IPS-NIHi7 (cell line): ENCODE measurements at regions not wholly inside any gene's neighbourhood (a gene's known extent, or its start where the extent isn't known, plus 50 kb on each side); places are given as distances from the start of the nearest gene placed in this dataset.
A peak's percentile ranks its signal among the peaks of the same experiment; 100 is the strongest.

Source experiments
- DNase-seq: peaks from one replicate; pipeline ENCODE4 v3.0.0; 2012; ENCODE audit warnings: mixed read lengths; ENCODE audit errors: extremely low spot score

DNA sequence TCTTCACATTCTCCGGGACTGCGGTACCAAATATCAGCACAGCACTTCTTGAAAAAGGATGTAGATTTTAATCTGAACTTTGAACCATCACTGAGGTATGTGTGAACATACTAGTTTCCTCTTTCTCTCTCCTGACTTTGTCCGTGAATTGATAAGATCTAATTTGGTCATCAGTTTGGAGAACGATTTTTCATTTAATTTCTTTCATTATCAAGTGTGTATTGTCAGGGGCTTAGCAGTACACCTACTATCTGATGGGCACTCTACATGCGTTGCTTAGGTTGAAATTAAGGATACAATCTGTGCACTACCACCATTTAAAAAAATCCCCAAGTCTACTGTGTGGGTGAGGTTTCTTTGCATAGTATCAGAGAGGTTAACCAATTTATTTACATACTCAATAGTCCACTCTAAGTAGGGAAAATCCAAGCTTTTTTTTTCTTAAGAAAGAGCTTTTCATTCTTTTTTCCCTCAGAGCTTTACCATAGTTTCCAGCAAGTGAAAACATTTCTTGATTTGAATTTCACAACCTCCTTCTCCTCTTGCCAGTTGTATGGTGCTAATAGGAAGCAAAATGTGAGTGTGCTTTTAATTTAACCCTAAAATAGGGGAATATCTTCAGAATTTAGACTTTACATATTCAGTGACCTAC lies 105.4 kb upstream of the ESR1 start:
- no peak for DNase-seq

DNA sequence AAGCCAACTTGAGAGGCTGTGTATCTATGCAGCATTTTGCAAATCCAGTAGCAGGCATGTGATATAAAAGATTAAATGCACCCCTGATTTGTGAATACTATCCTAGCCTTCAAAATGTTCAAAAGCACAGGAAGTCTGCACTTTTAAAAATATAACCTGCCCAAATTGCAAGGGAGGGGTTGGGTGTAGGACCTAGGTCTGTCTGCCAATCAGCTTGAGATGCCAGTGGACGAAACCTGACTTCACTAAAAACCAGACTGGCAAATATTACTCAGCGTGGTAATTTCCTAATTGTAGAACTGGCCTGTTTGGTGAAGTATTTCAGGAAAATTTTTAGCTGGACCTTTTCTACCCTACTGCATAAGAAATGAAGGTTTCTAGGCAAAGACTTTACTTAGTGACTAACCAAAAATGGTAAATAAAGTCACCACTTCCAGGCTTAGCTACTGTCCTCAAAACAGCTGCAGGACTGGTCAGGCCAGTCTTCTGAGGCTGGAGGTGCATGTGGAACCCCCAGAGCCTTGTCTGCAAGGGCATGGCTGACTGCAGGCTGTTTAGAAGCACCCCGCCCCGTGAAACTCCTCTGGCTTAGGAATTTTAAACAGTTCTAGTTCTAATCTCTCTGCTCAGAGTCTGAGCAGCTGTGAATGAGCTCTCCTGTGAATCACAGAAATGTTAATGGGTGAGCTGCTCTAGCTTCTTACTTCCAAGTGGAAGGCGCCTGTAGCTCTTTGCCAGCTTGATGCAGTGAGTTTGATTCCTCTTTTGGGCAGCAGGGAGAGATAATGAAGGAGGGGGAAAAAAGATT lies 104.4 kb upstream of the ESR1 start:
- no peak for DNase-seq

DNA sequence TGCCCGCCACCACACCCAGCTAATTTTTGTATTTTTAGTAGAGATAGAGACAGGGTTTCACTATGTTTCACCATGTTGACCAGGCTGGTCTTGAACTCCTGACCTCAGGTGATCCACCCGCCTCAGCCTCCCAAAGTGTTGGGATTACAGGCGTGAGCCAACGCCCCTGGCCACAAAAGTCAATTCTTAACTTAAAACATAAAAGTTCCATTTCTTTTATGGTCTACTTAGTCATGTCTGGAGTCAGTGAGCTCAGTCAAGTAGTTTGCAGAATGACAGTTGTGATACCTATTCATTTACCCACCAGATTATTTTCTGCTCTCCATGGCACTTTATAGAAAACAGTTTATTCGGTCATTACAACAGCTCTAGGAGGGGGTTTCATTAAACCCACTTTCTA lies 103.1 kb upstream of the ESR1 start:
- DNase-seq, result no peak

DNA sequence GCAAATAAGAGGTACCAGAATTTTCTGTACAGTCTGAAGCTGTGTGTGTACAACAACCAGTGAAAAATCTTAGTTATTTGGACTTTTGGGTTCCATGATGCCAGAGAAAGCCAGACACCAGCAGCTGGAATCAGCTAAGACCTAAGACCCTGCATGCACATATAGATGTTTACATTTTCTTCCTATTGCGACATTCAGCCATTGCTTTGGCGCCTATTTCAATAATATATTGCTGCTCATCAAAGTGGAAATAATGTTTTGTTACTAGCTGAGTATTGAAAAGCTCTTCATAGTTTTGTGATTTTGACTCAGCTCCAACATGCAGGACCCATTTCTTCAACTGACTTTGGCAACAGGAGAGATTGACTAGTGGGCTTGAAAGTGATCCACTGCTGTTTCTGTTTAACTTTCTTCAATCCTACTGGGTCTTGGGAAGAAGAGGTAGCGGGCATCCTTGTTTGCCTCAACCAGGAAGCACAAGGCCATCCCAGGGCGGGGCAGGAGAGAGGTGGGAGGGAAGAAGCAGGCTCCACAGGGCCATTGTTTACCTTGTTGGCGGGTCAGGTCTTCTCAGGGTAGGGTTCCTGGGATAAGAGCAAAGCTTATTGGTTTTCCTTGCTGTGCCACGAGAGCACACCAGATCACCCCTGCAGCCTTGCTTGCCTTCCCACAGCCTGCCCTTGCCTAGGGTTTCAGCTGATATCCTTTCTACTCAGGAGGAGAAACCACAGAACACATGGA lies 101.3 kb upstream of the ESR1 start:
- DNase-seq, result no peak

DNA sequence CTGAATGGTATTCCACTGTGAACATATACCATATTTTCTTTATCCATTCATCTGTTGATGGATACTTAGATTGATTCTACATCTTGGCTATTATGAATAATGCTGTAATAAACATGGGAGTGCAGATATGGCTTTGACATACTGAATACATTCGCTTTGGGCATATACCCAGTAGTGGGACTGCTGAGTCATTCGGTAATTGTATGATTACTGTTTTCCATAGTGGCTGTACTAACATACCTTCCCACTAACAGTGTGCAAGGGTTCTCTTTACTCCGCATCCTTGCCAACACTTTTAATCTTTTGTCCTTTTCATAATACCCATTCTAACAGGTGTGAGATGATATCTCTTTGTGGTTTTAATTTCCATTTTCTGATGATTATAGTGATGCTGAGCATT lies 98.2 kb upstream of the ESR1 start:
- no peak for DNase-seq

DNA sequence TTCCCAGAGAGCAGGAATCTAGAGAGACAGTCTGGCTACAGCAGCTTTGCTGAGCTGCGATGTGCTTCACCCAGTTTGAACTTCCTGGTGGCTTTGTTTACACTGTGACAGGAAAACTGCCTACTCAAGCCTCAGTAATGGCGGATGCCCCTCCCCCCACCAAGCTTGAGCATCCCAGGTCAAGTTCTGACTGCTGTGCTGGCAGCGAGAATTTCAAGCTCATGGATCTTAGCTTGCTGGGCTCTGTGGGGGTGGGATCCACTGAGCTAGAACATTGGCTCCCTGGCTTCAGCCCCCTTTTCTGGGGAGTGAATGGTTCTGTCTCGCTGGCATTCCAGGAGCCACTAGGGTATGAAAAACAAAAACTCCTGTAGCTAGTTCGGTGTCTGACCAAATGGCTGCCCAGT lies 91.0 kb upstream of the ESR1 start:
- no peak for DNase-seq

DNA sequence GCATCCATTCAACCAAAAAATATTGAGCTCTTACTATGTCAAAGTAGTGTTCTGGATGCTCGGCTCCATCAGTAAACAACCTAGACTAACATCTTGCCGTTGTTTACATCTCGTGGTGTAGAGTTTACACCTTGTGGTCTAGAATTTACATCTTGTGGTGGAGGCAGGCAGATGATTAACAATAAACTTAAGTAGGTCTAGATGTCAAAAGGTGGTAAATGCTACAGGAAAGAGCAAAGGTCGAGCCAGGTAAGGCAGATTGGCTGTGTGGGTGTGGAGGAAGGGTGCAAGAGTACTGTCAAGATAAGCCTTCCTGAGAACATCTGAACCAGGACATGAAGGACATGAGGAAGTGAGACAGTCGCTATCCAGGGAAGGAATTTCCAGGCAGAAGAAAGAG lies 88.4 kb upstream of the ESR1 start:
- no peak for DNase-seq

DNA sequence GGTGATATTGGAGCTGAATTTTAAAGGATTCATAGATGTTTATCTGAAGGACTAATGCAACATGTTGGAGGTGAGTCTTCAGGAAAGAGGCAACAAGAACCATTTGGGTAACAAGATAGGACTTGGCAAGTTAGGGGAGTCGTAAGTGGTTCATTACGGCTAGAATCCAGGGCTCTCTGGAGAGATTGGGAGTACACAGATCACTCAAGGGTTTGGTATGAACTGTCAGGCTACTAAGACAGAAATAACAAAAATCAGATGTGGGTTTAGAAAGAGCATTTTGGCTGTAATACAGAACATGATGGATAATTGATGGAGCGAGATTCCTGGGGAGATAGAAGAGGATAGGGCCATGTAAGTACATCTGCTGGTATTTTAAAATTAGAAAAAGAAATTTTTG lies 86.3 kb upstream of the ESR1 start:
- DNase-seq, result no peak

DNA sequence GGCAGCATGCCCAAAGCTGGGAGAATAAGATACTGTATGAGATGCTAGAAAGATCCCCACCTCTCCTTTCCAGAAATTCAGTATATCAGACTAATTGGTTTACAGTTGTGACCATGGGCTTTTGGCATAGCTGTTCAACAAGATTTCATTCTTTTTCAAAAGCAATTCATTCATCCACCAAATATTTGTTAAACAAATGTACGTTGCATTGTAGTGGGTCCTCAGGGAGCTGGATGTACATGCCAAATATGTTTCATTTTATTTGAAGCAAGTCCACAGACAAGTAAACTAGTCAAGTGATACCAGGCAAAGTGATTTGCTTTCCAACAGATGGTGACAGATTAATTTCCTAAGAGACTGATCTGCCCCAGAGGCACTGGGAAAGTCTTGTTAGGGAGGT lies 85.8 kb upstream of the ESR1 start:
- DNase-seq, result no peak

DNA sequence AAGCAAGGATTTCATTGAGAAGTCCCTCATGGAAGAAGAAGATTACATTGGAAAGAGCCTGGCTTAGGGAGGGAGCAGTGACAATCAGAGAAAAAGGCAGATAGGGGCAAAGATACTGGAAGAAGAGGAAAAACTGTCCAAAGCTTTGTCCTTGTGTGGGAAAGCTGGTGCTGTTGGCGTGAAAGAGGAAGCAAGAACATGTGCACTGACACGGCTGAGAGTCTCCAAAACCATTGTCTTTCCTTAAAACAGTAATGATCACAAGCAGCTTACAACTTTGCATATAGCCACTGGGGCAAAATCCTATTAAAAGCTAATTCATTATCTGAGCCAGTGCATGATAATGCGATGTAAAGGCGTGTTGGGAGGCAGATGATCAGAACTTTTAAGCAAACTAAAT lies 85.1 kb upstream of the ESR1 start:
- DNase-seq, result no peak

DNA sequence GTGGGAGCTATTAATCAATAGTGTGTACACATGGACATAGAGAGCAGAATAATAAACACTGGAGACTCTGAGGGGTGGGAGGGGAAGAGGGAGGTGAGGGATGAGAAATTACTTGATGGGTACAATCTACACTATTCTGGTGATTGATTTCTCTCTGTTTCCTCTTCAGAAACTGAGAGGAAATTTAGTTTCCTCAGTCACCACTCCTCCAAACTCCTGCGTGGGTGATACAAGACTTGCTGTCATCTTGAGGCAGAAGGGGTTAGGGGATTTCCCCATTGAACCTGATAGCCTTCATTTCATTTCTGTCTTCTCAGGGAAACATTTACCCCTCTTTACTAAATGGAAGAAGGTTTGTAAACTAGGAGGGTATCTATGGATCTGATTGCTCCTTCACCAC lies 84.3 kb upstream of the ESR1 start:
- DNase-seq, result no peak

DNA sequence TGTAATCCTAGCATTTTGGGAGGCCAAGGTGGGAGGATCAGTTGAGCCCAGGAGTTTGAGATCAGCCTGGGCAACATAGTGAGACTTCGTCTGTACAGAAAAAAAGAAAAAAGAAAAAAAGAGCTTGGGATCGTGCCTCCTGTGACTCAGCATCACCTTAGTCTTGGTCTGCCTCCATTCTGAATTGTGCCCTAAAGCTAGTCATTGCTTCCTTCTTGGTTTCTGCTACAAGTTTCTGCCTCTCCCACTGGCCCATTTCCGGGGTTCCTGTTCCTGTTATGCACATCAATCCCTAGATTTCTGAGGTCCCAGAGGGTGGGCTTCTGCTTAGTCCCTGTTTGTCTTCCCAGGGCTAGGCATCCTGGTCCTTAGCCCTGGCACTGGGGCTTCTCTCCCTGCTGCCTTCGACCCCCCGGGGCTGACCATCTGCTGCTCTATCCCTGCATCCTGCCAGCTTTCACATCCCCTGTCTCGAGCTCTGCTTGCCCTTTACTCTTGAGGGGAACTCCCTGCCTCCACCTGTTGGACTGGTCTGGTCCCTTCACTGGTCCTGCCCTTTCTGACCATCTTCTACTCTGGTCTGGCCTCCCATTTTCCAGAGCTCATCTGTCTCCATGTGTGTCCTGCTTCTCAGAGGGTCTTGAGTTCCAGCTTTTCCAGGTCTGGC lies 77.5 kb upstream of the ESR1 start:
- DNase-seq, result no peak

DNA sequence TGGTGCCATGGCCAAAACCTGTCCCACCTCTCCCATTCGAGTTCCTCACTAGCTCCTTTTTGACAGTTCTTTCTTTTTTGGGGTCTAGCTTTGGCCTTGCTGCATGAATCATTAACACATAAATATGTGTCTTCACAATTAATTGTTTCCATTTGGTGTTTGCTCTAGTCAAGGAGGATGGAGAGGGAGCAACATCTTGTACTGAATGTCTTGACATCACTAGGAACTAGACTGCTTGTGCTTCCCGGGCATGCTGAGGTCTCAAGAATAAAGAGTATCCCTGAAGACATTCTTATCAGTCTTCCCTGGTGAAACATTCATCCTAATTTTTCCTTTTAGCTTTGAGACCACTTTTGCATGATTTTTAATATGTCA lies 77.0 kb upstream of the ESR1 start:
- DNase-seq, result no peak

DNA sequence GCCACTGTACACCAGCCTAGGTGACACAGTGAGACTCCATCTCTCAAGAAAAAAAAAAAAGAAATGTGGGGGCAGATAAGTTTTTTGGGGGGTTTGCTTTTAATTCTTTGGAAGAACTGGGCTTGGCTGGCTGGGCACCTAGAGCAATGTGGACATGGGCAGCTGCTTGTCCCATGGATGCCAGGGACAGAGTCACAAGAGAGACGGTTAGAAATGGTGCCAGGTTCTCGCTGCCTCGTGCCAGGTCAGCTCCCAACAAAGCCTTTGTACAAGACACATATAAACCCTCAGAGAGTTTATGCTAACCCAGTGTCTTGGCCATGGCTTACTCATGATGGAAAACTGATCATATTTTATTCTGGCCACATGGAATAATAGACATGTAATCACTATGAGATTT lies 76.2 kb upstream of the ESR1 start:
- DNase-seq, result no peak

DNA sequence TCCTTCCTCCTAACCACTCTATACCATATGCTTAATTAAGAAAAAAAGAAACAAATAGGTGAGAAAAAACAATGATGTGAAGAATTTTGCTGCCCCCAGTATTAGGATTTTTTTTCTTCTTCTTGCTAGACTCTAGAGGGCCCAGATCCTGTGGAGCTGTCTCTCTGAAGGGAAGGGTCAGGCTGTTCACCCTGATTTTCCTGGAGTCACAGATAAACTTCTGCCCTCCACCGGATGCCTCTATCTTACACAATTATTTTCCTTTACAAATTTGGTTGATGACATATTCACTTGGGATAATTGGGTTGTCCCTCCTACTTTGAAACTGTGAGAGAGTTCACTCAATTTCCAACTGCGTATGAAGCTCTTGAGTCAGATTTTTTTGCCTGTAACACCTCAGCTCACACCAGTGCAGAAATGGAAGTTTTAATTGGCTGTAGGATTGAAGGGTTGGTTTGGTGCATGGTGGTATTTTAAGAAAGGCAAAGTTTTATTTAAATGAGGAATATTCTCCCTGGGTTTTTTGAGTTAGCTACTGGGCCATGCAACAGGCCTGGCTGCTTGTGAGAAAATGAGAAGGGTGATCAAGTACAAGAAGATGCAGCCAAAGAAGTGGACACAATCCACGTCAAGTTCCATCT lies 73.7 kb upstream of the ESR1 start:
- no peak for DNase-seq

DNA sequence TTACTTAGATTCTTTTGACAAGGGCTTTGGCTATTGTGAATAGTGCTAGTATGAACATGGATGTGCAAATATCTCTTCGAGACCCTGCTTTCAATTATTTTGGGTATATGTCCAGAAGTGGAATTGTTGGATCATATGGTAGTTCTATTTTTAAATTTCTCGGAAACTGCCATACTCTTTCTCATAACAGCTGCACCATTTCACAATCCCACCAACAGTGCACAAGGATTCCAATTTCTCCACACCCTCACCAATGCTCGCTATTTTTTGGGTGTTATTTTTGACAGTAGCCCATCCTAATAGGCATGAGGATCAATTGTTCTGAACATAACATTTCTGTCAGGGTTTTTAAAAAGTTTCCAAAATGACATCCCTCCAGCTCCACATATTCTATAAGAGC lies 69.2 kb upstream of the ESR1 start:
- DNase-seq, result no peak

DNA sequence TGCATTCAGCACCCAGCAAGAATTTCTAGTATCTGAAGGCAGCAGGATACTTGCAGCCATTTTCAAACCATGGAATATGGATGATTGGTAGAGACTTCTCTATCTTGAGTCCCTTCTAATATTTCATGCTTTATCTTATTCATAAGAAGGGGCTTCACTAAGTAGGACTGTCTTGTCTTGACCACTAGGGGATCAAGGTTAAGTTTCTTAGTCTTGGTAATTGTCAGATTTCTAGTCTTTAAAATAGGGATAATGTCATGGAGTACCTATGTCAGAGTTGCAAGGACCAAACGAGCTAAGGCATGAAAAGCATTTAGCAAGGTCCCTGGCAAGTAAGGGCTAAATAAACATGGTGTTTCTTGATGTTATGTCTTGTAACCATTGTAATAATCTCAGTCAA lies 68.5 kb upstream of the ESR1 start:
- DNase-seq, result no peak

DNA sequence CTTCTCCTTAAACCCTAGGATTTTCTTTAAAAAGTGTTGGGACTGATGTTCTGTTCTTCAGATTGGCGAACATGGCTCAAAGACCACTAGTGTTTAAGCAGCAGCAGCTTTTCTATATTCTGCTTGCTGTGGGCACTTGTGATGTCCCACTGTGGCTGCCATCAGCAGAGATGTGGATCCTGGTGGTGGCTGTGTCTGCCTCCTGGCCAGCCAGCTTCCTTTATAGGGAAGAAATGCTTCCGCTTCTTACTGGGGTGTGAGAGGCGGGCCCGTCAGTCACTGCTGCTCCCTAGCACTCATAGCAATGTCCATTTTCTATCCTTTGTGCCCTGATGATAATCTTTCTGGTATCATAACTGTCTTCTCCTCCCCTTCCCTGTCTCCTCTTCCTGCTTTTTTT lies 66.7 kb upstream of the ESR1 start:
- peak; percentile 27 for DNase-seq

DNA sequence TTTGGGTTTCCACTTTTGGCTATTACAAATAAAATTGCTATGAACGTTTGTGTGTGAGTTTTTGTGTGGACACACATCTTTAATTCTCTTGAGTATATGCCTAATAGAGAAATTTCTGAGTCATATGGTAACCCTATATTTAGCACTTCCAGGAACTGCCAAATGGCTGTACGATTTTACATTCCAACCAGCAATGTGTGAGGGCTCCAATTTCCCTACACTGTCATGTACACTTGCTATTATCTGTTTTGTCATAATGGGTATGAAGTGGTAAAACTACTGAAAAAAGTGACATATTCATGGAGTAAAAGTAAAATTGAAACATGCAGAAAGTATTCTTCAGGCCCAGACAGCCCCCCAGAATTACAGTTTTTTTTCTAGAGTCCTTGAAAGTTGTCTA lies 59.6 kb upstream of the ESR1 start:
- DNase-seq, result no peak

DNA sequence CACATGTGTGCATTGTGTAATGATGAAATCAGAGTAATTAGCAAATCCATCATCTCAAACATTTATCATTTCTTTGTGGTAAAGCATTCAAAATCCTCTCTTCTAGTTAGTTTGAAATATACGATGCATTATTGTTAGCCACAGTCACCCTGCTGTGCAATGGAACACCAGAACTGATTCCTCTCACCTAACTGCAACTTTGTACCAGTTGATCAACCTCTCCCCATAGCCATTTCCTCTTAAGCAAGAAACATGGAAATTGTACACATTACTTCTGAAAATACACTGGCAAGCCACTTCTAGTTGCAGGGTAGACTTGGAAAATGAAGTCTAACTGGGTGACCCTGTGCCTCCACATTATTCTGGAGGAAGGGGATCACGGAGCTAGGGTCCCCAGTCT lies 58.1 kb upstream of the ESR1 start:
- no peak for DNase-seq

DNA sequence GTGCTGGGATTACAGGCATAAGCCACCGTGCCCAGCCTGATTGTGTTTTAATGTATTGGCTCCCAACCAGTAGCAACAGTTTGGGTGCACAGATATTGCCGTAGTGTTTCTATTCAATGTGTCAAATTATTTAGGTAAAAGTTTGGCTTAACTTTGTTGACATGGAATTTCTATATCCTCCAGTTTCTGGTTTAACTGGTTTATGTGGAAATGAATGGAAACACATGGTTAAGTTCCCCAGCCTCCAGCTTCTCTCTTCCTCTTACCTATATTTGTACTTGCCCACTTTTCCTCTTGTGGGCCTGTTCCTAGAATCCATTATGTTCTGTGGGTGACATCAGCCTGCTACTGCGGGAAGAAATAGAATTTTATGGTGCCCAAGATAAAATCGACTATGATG lies 53.9 kb upstream of the ESR1 start:
- DNase-seq, result no peak

DNA sequence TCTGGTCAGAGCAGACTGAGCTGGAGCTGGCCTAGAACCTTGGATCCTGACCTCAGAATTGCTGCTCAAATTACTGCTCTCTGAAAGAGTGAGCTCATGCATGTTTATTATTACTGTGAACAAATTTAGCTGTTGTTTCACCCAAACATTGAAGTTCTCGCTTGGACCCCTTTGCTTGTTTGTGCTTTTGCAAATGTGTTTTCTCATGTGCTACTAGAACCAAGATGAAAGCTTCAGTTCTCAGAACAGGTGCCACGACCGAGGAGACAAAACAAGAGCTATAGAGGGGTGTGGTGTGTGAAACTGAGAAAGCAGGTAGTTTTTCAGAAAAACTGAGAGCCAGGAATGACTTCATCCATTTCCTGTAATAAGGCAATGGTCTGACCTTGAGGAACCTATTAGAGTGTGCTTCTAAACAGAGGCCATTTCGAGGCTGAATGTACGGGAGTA lies 50.0 kb upstream of the ESR1 start:
- no peak for DNase-seq
